ENCODE measurements at regions not wholly inside any gene's neighbourhood (a gene's known extent, or its start where the extent isn't known, plus 50 kb on each side); places are given as distances from the start of the nearest gene placed in this dataset.

GRCh38 chr2:80748592-80748991, 444.0 kb upstream of the LRRTM1 start:
- H3K9me3 ChIP-seq = no peaks in the 10 kb centered on the region
- intact Hi-C loops (cut with DNase I) = no loop called here
- TF ChIP-seq, protein P1, sequence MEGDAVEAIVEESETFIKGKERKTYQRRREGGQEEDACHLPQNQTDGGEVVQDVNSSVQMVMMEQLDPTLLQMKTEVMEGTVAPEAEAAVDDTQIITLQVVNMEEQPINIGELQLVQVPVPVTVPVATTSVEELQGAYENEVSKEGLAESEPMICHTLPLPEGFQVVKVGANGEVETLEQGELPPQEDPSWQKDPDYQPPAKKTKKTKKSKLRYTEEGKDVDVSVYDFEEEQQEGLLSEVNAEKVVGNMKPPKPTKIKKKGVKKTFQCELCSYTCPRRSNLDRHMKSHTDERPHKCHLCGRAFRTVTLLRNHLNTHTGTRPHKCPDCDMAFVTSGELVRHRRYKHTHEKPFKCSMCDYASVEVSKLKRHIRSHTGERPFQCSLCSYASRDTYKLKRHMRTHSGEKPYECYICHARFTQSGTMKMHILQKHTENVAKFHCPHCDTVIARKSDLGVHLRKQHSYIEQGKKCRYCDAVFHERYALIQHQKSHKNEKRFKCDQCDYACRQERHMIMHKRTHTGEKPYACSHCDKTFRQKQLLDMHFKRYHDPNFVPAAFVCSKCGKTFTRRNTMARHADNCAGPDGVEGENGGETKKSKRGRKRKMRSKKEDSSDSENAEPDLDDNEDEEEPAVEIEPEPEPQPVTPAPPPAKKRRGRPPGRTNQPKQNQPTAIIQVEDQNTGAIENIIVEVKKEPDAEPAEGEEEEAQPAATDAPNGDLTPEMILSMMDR (IDR thresholded peaks at IDR 0.05) = no peak
- FAIRE-seq (no peak), ATAC-seq (no peak), DNase-seq (no peak)
- no peaks in the 10 kb centered on the region for H3K4me1 ChIP-seq
- H3K27me3 ChIP-seq = no peaks in the 10 kb centered on the region
- H3K27ac ChIP-seq = no peak overlapping the region
- H3K36me3 ChIP-seq = no peaks in the 10 kb centered on the region
- no peak overlapping the region for H3K4me3 ChIP-seq

DNA sequence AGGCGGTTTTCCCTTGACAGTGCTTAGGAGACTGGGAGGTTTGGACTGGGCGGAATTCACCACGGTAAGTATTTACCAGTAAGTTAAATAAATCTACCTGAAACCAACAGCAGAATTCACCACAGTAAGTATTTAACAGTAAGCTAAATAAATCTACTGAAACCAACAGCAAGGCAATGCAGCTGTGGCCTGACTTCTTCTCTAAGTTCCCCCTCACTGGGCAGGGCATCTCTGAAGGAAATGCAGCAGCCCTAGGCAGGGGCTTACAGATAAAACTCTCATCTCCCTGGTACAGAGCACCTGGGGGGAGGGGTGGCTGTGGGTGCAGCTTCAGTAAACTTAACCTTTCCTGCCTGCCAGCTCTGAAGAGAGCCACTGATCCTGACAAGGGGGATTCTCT, 432.5 kb upstream of the LRRTM1 start:
- no peaks in the 10 kb centered on the region for H3K9me3 ChIP-seq
- 64 to 73% methylated on average over 3 of the region's 3 CpGs for WGBS, 2 donors
- ATAC-seq (no peak), FAIRE-seq (no peak), DNase-seq (no peak)
- H3K36me3 ChIP-seq = no peaks in the 10 kb centered on the region
- H3K4me1 ChIP-seq = no peaks in the 10 kb centered on the region
- no peak overlapping the region for H3K4me3 ChIP-seq
- H3K27ac ChIP-seq = no peak overlapping the region
- intact Hi-C loops (cut with DNase I) = no loop called here
- TF ChIP-seq, protein P1 (IDR thresholded peaks at IDR 0.05) = no peak
- H3K27me3 ChIP-seq = no peaks in the 10 kb centered on the region

- DNase-seq (no peak), FAIRE-seq (no peak), ATAC-seq (no peak)
- no peaks in the 10 kb centered on the region for H3K4me1 ChIP-seq
- intact Hi-C loops (cut with DNase I) = no loop called here
- H3K4me3 ChIP-seq = no peak overlapping the region
- H3K27me3 ChIP-seq = no peaks in the 10 kb centered on the region
- H3K9me3 ChIP-seq = no peaks in the 10 kb centered on the region
- no peak overlapping the region for H3K27ac ChIP-seq
- TF ChIP-seq, protein P1 (IDR thresholded peaks at IDR 0.05) = no peak
- 19 to 21% methylated on average over 1 of the region's 1 CpG for WGBS, 2 donors
- H3K36me3 ChIP-seq = no peaks in the 10 kb centered on the region
These were observed 420.4 kb upstream of the LRRTM1 start for GRCh38 chr2:80725001-80725400.

DNA sequence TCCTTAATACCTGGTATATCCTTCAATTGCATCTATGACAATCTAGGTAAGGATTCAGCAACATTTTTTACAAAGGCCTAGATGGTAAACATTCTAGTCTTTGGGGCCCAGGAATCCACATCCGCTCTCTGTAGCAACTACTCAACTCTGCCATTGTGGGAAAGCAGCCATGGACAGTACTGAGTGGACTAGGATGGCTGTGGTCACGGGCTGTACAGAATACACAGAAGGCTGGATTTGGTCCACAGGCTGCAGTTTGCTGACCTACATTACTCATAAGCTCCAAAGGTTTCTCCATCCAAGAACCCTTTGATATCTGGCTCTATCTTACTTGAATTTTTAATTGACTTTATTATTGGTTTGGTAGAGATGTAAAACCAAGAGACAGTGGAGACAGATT, 418.3 kb upstream of the LRRTM1 start:
- TF ChIP-seq, protein P1 (IDR thresholded peaks at IDR 0.05) = no peak
- Histone ChIP-seq H3K9me3 (no peaks in the 10 kb centered on the region), H3K4me3 (no peak overlapping the region), H3K27ac (no peak overlapping the region), H3K27me3 (no peaks in the 10 kb centered on the region), H3K4me1 (no peaks in the 10 kb centered on the region), H3K36me3 (no peaks in the 10 kb centered on the region)
- 66 to 76% methylated on average over 2 of the region's 2 CpGs for WGBS, 2 donors
- intact Hi-C loops (cut with DNase I) = no loop called here
- FAIRE-seq (no peak), ATAC-seq (no peak), DNase-seq (no peak)

DNA sequence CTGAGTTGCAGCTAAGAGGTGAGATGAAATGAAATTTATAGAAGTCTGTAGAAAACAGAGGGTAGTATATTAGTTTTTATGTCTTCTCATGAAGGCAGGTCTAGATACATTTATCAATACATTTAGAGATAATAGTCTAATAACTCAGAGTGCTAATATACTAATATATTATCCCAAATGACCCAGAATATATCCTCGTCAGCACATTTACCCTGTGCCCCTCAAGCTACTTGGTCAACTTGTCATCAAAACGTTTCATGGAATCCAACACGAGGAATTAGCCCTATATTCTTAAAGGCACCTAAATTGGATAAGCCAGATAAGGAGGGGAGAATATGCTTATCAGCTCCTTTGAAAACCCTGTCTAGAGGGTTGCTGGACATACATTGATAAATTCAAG, 415.1 kb upstream of the LRRTM1 start:
- H3K27me3 ChIP-seq = no peaks in the 10 kb centered on the region
- ATAC-seq (no peak), FAIRE-seq (no peak), DNase-seq (no peak)
- H3K4me3 ChIP-seq = no peak overlapping the region
- intact Hi-C loops (cut with DNase I) = no loop called here
- H3K27ac ChIP-seq = no peak overlapping the region
- 44 to 65% methylated on average over 3 of the region's 3 CpGs for WGBS, 2 donors
- H3K36me3 ChIP-seq = no peaks in the 10 kb centered on the region
- TF ChIP-seq, protein P1 (IDR thresholded peaks at IDR 0.05) = no peak
- H3K9me3 ChIP-seq = no peaks in the 10 kb centered on the region
- H3K4me1 ChIP-seq = no peaks in the 10 kb centered on the region

All from pancreas (tissue), 10 donors.